ENCODE measurements at regions not wholly inside any gene's neighbourhood (a gene's known extent, or its start where the extent isn't known, plus 50 kb on each side); places are given as distances from the start of the nearest gene placed in this dataset.
"Not testable (repeated sequence)": the region's sequence is repeated elsewhere in the genome, so short reads cannot be mapped to it uniquely, and the experiment has no call there.

DNA sequence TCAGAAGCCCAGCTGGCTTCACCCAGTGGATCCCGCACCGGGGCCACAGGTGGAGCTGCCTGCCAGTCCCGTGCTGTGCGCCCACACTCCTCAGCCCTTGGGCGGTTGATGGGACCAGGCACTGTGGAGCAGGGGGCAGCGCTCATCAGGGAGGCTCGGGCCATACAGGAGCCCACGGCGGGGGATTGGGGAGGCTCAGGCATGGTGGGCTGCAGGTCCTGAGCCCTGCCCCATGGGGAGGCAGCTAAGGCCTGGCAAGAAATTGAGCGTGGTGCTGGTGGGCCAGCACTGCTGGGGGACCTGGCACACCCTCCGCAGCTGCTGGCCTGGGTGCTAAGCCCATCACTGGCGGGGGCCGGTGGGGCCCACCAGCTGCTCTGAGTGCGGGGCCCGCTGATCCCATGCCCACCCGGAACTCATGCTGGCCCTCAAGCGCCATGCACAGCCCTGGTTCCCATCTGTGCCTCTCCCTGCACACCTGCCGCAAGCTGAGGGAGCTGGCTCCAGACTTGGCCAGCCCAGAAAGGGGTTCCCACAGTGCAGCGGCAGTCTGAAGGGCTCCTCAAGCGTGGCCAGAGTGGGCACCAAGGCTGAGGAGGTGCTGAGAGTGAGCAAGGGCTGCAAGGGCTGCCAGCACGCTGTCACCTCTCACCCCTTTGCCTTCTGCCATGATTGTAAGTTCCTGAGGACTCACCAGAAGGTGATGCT is 705.1 kb downstream of the STPG2 start:
- not testable (repeated sequence) for TF ChIP-seq CTCF (conservative IDR thresholded peaks at IDR 0.05); ZFX (IDR thresholded peaks at IDR 0.05)
